Bronchial epithelial cell (primary cell): ENCODE measurements at regions not wholly inside any gene's neighbourhood (a gene's known extent, or its start where the extent isn't known, plus 50 kb on each side); places are given as distances from the start of the nearest gene placed in this dataset.

Experiments used
- DNase-seq: peaks from one replicate; pipeline ENCODE4 v3.0.0-alpha.2; 2010; ENCODE audit warnings: low read depth
- FAIRE-seq: peaks from 2 replicates; lab custom pipeline; 2011; peaks lifted over from hg19 to GRCh38; lab: Jason Lieb, UNC
- H3K27me3 ChIP-seq: 2 replicates; pipeline ENCODE4 v1.5.1; 2011; ENCODE audit warnings: low read length; ENCODE audit not compliant: control insufficient read depth, insufficient read depth
- H3K36me3 ChIP-seq: 2 replicates; pipeline ENCODE4 v1.5.1; 2011; ENCODE audit warnings: low read length; ENCODE audit not compliant: control insufficient read depth, insufficient read depth
- H3K4me3 ChIP-seq: 2 replicates; pipeline ENCODE4 v1.5.1; 2011; ENCODE audit warnings: mild to moderate bottlenecking, low read depth, low read length, control low read depth
- TF ChIP-seq, protein P1 (sequence below): IDR thresholded peaks from 2 replicates; pipeline ENCODE4 v1.5.1; 2011; ENCODE audit warnings: mild to moderate bottlenecking, moderate library complexity, low read length, control low read depth, inconsistent platforms; ENCODE audit not compliant: insufficient read depth, severe bottlenecking

DNA sequence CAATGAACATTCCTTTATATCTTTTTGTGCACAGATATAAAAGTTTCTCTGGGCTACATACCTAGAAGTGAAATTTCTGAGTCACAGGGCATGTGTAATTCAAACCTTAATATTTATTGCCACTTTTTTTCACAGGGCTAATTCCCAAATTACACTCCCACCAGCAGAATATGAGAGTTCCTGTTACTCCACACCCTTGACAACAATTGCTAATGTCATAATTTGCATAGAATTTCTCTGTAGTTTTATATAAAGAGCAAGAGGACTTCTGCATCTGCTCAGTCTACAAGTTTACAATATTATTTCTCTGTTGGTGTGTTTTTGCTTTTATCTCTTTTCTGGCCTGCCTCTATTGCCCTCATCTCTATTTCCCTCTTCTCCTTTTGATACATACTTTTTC lies 518.5 kb downstream of the ZNF608 start:
- no peaks in the 10 kb centered on the region for H3K27me3 ChIP-seq
- no peak for FAIRE-seq
- TF ChIP-seq, protein P1, sequence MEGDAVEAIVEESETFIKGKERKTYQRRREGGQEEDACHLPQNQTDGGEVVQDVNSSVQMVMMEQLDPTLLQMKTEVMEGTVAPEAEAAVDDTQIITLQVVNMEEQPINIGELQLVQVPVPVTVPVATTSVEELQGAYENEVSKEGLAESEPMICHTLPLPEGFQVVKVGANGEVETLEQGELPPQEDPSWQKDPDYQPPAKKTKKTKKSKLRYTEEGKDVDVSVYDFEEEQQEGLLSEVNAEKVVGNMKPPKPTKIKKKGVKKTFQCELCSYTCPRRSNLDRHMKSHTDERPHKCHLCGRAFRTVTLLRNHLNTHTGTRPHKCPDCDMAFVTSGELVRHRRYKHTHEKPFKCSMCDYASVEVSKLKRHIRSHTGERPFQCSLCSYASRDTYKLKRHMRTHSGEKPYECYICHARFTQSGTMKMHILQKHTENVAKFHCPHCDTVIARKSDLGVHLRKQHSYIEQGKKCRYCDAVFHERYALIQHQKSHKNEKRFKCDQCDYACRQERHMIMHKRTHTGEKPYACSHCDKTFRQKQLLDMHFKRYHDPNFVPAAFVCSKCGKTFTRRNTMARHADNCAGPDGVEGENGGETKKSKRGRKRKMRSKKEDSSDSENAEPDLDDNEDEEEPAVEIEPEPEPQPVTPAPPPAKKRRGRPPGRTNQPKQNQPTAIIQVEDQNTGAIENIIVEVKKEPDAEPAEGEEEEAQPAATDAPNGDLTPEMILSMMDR, result no peak
- DNase-seq, result no peak
- no peak overlapping the region for H3K4me3 ChIP-seq
- no peaks in the 10 kb centered on the region for H3K36me3 ChIP-seq

DNA sequence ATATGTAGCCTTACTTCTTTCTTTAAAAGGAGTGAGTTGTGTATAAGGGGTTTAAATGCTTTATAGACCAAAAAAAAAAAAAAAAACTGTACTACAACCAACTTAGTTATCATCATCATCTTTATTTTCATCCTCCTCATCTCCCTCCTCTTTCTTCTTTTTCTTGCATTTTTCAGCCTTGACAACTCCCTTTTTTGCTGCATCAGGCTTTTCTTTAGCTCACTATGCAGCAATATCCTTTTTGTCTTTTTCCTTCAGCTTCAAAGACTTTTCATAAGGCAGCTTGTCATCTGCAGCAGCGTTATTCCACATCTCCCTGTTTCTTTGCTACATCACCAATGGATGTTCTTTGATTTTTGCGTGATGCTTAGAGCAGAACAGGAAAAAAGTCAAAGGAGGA lies 526.0 kb downstream of the ZNF608 start:
- H3K36me3 ChIP-seq, result no peaks in the 10 kb centered on the region
- H3K4me3 ChIP-seq, result no peak overlapping the region
- TF ChIP-seq, protein P1, result no peak
- DNase-seq (no peak), FAIRE-seq (no peak)
- H3K27me3 ChIP-seq, result no peaks in the 10 kb centered on the region

DNA sequence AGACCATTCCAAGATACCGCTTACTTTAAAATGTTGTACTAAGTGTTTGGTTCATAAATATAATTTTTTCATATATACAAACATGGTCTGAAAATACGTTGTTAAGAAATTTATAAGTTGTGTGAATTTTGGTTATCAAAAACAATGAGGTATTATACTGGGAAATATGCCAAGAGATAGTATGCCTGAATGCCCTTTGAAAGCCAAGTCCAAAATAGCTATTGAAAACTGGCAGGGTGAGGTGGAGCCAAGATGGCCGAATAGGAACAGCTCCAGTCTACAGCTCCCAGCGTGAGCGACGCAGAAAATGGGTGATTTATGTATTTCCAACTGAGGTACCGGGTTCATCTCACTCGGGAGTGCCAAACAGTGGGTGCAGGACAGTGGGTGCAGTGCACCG lies 533.5 kb downstream of the ZNF608 start:
- no peak for DNase-seq
- H3K27me3 ChIP-seq, result peaks cover 1% of the 10 kb centered on the region
- H3K4me3 ChIP-seq, result no peak overlapping the region
- no peak for FAIRE-seq
- TF ChIP-seq, protein P1, result no peak
- H3K36me3 ChIP-seq, result no peaks in the 10 kb centered on the region

DNA sequence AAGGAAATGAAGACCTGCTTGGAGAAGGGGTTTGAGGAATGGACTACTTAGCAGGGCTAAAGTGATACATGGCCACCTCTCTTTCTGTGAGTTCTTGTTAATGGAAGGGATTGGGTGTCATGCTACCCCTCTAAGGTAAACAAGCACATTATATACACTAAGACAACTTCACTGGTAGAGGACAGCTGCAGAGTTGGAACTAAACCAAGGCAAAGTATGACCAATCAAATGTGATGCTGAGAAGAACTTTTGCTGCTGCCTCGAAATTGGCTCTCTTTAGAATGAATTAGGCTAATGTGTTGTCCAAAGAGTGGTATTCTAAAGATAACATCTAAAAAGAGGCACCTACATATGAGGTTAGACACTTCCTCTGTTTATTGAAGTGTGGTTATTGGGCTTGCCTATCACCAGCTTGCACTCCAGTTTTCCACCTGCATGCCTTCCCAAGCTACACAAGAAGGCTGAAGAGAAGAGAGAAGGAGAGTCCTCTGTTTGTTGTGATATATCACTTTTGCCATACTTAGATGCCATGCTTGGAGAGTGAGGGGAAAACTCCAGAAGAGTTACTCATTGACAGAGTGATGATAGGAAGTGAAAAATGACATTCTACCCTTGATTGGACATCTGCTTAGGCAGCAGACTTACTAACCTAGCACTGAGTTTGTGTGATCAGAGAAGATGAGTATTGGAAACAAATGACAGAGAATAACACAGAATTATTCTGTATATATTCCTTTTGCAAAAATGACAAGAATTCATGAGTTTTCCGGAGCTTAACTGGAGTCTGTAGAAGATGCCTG lies 536.1 kb downstream of the ZNF608 start:
- peaks cover 1% of the 10 kb centered on the region for H3K27me3 ChIP-seq
- FAIRE-seq (no peak), DNase-seq (no peak)
- no peak overlapping the region for H3K4me3 ChIP-seq
- no peaks in the 10 kb centered on the region for H3K36me3 ChIP-seq
- TF ChIP-seq, protein P1, result no peak

DNA sequence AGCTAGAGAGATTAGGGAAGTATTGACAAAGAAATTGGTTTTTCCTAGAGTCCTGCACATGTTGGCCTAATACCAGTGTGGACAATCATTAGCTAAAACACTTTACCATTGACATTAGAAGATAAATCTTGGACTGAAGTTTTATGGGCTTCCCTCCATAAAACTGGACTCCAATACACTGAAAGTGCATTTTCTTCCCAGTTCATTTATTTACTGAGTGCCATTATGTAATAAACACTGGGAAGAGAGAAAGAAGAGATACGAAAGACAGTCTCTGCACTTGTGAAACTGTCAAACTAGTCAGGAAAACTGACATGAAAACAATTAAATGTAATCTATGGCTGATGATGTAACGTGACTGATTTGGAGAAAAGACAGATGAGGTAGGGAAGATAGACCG lies 539.3 kb downstream of the ZNF608 start:
- no peak overlapping the region for H3K4me3 ChIP-seq
- peaks cover 1% of the 10 kb centered on the region for H3K27me3 ChIP-seq
- no peak for FAIRE-seq
- TF ChIP-seq, protein P1, result no peak
- no peaks in the 10 kb centered on the region for H3K36me3 ChIP-seq
- DNase-seq, result no peak

DNA sequence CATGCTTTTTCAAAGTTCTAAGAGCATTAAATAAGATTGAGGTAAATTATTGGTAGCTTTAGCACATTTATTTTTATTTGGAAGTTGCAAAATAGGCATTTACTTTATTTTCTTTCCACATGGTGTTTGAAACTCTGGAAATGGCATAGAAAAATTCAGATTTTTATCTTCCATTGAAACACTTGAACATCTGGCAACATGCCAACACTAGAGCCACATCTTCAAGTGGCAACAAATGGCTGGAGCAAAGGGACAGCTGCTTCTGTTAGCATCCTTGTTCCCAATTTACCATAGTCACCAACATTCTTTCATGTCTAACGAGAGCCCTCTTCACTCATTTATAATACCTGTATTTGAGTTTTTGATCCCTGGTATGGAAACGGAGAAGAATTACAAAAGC lies 539.9 kb downstream of the ZNF608 start:
- no peak overlapping the region for H3K4me3 ChIP-seq
- peaks cover 1% of the 10 kb centered on the region for H3K27me3 ChIP-seq
- TF ChIP-seq, protein P1, result no peak
- FAIRE-seq (no peak), DNase-seq (no peak)
- no peaks in the 10 kb centered on the region for H3K36me3 ChIP-seq
